DOHH2 (cell line): ENCODE measurements at regions not wholly inside any gene's neighbourhood (a gene's known extent, or its start where the extent isn't known, plus 50 kb on each side); places are given as distances from the start of the nearest gene placed in this dataset.

Experiments used
- CTCF ChIP-seq: fragments of 200-600 bp; sonication (generic); IDR thresholded peaks from one replicate; pipeline ENCODE4 v1.5.1; 2014; ENCODE audit warnings: antibody characterized with exemption, mild to moderate bottlenecking, low read depth, low read length; ENCODE audit not compliant: poor library complexity, severe bottlenecking
- EZH2phosphoT487 ChIP-seq: fragments of 200-600 bp; sonication (generic); IDR thresholded peaks from 2 replicates; pipeline ENCODE4 v1.6.1; 2017; ENCODE audit warnings: borderline replicate concordance, mild to moderate bottlenecking, antibody characterized with exemption, low read length, moderate library complexity, mixed read lengths

- TF ChIP-seq CTCF = no peak
- no peak for TF ChIP-seq EZH2phosphoT487
Measured at GRCh38 chr18:70423988-70424387, 135.1 kb downstream of the SOCS6 start.
